Renal cortical epithelial cell (primary cell): ENCODE measurements at regions not wholly inside any gene's neighbourhood (a gene's known extent, or its start where the extent isn't known, plus 50 kb on each side); places are given as distances from the start of the nearest gene placed in this dataset.

Experiments used
- DNase-seq: peaks from one replicate; pipeline ENCODE4 v3.0.0-alpha.2; 2011; ENCODE audit warnings: low read depth

GRCh38 chr10:113259576-113260226 lies 293.2 kb upstream of the HABP2 start:
- DNase-seq: no peak

DNA sequence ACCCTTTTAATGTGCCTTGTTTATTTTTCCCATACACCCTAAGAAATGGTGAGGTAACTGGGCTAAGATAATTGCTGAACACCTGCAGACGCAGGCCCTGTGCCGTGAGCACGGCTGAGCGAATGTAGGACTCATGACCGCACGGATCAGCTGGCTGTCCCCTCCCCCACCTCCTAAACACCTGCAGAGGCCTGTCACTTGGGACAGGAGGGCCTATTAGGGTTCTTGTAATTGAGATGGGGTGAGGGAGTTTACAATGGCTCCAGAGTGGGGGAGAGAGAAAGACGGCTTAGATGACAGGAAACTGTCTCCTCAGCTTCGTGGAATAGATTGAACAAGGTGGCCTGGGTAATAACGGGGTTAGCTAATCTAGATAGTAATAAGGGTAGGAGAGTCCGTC lies 291.7 kb upstream of the HABP2 start:
- DNase-seq: no peak

DNA sequence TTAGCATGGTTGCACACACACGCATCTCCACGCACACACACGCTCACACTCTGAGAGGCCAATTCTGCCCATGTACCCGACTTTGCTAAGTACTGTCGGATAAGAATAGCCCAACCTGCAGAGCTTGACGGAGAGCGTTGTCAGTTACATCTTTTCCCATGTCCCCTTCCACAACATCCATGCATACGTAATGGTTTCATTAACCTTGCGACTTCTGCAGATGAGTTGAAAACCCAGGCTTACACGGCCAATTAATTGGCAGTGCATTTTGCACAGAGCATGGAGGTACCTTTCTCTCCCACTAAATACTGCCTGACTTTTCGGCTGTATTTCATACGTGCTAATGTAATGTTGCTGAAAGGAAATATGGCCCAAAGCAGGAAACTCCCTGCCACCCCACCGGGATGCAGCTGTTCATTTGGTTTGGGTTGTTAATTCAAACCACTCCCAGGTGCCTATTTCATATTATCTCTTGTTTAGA lies 291.2 kb upstream of the HABP2 start:
- DNase-seq: no peak

GRCh38 chr10:113263056-113263455 lies 289.8 kb upstream of the HABP2 start:
- DNase-seq: no peak

DNA sequence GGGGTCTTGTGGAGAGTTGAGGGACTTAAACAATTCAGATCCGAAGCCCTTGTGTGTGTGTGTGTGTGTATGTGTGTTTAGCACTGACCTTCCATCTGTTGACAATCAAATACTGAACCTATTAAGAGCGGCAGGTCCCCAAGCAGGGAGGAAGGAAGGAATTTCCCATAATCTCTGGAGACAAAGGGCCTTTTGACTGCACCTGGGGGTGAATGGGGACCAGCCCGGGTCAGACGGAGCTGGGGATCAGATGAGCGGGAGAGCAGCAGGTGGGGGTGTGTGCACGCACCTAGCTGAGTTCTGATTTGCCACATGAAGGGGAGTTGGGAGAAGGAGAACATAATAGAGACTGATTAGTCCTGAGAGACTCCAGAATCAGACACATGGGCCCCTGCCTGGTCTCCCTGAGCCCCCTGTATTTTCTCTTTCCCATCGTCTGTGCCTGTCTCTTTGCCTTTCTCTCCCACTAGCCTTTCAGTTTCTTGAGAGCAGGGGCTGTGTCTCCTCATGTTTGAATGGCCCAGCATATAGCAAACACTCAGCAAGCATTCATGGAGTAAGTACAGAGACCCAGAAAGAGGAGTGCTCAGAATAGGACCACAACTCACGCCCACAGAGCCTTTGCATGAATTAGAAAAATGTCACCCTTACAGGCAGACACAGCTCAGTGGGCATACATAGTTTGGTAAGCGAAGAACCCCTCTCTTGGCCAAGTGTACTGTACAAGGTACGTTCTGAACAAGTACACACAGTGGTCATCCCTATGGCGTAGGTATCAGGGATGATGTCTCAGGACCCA lies 288.3 kb upstream of the HABP2 start:
- DNase-seq: no peak

DNA sequence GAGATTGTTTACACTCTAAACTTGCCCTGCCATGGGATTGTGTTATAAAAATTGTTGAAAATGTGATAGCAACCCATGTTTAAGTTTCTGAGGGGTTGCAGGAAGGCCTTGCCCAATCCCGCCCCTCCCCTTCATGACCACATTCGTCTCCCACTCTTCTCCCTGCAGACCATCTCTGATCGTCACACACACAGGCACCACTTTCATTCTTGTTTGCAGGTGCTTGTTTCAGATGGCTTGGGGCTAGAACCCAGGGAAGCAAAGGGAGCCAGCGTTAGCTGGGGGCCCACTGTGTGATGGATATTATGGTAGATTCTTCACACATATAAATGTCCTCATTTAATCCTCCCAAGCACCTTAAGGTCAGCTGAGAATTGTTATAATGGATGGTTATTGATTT lies 286.7 kb upstream of the HABP2 start:
- DNase-seq: no peak

DNA sequence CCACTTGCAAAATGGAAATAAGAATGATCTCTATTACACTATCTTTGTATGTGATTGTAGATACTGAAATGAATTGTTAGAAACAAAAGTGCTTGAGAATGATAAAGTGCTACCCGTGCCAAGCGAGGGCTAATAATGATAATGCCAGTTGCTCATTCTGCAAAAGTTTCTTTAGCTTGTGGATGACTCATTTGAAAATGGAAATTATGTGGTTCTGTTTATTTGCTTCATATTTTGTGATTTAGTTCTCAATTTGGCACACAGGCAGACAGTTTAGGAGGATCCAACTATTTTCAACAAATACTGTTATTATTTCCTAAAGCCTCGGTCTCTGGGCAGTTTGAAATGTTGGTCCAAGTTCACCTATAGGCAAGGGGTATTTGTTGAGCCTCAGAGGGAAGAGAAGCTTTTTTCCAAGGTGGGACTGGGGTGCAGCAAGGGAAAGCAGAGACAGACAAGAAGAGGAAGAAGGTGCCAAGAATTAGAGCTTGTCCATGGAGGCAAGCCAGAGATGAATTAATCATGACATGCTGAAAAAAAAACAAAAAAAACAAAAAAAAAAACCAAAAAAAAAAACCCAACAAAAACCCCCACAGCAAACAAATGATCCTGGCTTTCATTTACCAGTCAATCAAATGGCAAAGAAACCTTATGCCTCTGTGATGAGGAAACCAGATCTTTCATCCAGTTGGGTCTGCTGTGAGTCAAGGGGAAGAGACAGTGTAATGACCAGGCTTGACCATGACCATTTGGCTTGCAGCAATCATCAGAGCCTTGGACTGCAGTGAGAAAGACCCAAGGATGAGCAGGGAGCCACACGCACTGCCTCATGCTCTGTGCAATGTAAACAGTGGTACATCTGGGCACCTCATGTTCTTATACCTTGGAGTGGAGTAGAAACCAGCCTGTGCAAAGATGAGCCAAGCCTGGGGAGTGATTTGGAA lies 285.0 kb upstream of the HABP2 start:
- DNase-seq: no peak

- no peak for DNase-seq
Observed at GRCh38 chr10:113269333-113269732, 283.5 kb upstream of the HABP2 start.

DNA sequence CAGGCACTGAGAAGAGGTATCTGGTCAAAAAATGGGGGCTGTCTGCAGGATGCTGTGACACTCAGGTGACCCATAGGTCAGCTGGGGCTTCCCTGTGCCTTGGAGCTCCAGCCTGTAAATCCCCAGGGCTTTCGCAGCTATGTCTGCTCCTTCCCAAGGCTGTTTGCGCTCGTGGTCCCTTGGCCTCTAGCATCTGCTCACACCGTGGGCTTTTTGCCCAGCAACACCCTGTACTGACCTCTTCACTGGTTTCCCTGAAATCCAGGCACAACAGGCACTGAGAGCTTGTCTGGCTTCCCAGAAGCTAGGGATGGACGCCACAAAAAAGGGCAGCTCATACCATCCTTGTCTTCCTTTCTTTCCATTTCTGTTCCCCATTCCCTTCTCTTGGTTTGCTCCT lies 280.3 kb upstream of the HABP2 start:
- DNase-seq: no peak

DNA sequence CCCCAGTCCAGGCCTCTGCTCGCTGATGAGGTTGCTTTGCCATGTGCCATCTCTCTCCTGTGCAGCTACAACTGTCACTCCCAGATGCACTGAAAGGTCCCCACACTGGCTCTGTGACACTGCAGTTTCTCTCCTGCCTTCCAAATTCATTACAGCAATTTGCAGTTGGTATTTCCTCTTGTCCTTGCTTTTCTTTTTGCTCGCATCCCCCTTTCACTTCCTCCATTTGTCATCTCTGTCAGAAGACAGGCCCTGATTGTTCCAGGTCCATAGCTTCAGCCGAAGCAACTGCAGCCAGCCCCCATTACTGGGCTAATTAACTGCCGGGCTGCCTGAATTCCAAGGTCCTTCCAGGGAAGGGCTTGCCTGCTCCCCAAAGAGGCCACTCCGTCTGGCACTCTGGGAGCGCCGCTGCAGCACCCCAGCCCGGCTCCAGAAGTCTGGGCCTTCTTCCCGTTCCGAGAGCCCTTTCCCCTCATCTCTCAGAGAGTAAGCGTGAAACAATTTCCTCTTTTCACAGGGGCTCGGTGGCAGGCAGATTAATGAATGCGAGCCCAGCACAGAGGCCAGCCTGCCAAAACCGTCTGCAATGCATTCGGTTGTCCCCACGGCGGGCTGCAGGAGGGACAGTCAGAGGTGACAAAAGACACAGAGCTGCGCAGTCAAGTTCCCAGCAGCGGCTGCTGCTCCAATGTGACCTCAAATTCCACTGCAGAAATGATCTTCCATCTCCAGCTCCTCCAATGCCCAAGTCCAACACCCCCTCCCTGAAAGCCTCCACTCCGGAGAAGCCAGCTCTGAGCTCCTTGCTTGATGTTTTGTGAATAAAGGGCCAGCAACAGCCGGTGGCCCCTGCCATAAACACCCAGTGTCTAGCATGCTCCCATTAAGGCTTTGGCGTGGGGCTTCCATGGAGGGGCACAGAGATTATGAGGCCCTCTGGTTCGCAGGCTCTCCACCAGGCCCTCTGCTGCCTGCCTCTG lies 279.4 kb upstream of the HABP2 start:
- no peak for DNase-seq

DNA sequence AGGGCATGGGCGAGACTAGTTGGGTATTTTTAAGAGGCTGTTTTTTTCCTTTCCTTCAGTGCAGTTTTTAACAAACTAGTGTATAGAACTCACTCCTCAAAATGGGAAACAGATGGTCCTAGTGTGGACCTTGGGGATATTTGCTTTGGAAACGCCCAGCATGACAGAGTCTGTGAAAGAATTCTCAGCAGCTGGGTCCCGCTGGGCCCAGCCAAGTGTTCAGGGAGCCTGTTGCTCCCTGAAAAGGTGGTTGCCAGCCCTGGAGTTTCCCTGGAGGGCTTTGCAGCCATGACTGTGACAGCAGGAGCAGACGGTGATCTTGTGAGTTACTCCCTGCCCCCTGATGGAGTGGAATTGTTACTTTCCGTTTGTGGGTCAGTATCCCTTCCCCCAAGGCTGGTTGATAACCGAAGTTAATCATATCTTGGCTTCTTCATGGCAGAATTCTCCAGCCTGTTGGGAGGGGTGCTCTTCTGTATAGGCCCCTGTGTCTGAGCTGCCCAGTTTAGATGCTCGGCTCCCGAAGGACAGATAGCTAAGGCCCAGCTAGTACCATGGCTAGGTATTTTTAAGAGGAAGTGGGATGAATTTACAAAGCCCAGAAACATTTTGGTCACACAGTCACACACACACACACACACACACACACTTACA lies 278.6 kb upstream of the HABP2 start:
- no peak for DNase-seq

- no peak for DNase-seq
Observed at GRCh38 chr10:113278221-113278620, 274.6 kb upstream of the HABP2 start.

DNA sequence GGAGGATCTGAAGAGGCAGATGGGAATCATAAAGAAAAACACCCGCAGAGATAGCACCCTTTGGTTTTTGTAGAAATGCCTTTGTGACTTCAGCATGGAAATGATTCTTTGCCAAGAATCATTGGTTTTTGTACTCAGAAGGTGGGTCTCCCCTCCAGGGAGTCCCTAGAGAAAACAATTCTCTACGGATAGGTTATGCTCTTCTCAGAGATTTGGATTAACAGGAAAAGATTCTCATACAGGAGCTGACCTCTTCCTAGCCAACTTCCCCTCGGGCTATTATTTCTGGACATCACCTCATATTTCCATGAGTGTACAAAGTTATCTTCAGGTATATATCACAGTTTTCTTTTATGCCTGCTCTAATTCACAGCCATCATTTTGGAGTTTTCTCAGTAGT lies 274.2 kb upstream of the HABP2 start:
- DNase-seq: no peak

DNA sequence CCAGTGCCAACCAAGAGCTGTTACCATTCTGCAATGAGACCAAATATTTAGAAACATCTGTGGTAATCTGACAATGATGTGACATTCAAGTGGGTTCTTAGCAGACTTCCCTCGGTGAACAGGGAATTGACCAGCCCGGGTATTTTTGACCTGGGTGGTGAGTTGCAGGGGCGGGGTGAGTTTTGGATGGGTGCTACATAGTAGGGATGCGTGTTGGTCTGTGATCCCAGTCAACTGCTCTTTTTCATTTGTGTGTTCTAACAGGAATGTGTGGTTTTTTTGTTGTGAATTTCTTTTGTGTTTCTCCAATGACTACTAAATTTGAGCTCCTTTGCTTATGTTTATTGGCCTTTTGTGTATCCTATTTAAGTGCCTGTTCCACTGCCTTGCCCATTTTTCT lies 273.6 kb upstream of the HABP2 start:
- DNase-seq: no peak

GRCh38 chr10:113282564-113282963 lies 270.3 kb upstream of the HABP2 start:
- DNase-seq: no peak

GRCh38 chr10:113283189-113283588 lies 269.7 kb upstream of the HABP2 start:
- DNase-seq: no peak

DNA sequence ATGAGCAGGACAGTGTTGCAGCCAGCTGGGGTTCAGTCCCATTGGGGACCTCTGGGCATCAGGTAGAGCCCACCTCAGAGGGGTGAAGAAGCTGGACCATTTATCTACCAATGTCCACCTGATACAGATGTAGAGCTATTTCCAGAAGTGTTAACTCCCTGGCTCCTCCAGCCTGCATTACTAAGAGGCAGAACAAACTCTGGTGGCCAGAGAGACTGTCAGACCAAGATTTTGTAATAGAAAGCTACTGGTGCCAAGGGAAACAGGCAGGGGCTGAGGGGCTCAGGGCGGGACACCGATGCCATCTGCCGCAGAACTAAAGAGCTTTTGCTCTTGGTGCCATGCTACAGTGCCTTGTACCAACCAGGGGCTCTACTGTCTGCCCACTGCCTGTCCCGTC lies 268.2 kb upstream of the HABP2 start:
- no peak for DNase-seq

DNA sequence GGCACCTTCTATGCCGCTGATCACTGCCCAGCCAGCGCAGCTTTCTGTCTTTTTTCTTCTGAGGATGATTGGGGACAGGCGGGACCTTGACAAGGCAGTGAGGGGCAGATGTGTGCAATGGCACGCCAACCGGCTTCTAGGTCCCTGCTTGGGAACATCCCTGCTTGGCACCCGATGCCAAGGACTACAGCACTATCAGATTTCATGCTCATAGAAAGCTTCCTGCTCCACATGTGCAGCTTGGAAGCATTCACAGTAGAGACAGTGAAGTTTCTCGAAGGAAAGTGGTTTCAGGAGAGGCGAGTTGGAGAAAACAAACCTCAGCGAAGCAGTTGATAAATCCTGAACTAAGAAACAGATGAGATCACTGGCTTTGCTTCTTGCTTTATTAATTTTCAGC lies 267.5 kb upstream of the HABP2 start:
- no peak for DNase-seq

DNA sequence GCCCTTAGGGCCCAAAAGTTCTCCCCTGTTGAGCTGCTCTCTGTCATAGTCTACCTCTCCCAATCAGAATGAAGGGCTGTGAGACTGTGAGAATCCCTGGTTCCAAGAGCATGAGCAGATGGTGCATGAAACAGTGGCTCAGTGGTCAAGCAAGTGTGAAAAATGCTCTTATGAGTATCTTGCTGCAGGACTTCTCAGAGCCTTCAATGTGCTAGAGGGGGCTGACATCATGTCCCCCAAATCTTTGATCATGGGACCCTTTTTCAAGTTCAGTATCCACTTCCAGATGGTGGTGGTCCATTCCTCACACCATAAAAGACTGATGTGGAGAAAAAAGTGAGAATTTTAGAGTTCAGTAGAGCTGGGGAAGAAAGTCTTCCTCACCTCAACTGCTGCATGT lies 265.3 kb upstream of the HABP2 start:
- no peak for DNase-seq

GRCh38 chr10:113290137-113290536 lies 262.7 kb upstream of the HABP2 start:
- DNase-seq: no peak

DNA sequence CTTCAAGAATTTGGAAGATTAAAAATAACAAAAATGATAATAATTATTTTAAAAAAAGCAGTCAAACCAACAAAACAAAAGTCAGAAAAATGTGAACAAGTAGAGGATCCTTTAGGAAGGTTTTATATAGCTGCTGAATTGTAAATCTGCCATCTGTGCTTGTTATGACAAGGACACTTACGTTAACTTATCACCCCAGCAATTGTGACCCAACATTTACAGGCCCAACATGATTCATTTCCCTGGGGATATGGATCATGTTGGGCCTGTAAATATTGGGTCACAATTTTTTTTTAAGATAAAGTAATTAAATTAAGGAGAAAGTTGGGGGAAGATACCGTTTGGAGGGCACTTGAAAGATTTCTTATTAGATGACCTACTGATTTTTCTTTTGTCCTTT lies 261.4 kb upstream of the HABP2 start:
- DNase-seq: no peak
